Loucy (cell line): ENCODE measurements at regions not wholly inside any gene's neighbourhood (a gene's known extent, or its start where the extent isn't known, plus 50 kb on each side); places are given as distances from the start of the nearest gene placed in this dataset.

Experiments
- EZH2phosphoT487 ChIP-seq: fragments of 200-600 bp; IDR thresholded peaks from 2 replicates; pipeline ENCODE4 v1.6.1; 2018; ENCODE audit warnings: antibody characterized with exemption, mild to moderate bottlenecking, moderate library complexity, borderline replicate concordance
- TF ChIP-seq, protein P1 (sequence below): fragments of 200-600 bp; sonication (generic); conservative IDR thresholded peaks from 2 replicates; pipeline ENCODE4 v1.5.1; 2014; ENCODE audit warnings: mild to moderate bottlenecking, antibody characterized with exemption, low read length

- TF ChIP-seq, protein P1, sequence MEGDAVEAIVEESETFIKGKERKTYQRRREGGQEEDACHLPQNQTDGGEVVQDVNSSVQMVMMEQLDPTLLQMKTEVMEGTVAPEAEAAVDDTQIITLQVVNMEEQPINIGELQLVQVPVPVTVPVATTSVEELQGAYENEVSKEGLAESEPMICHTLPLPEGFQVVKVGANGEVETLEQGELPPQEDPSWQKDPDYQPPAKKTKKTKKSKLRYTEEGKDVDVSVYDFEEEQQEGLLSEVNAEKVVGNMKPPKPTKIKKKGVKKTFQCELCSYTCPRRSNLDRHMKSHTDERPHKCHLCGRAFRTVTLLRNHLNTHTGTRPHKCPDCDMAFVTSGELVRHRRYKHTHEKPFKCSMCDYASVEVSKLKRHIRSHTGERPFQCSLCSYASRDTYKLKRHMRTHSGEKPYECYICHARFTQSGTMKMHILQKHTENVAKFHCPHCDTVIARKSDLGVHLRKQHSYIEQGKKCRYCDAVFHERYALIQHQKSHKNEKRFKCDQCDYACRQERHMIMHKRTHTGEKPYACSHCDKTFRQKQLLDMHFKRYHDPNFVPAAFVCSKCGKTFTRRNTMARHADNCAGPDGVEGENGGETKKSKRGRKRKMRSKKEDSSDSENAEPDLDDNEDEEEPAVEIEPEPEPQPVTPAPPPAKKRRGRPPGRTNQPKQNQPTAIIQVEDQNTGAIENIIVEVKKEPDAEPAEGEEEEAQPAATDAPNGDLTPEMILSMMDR: no peak
- TF ChIP-seq EZH2phosphoT487: no peak
Measured at GRCh38 chr11:23866641-23867040, 630.2 kb upstream of the LUZP2 start.
